ENCODE measurements at regions not wholly inside any gene's neighbourhood (a gene's known extent, or its start where the extent isn't known, plus 50 kb on each side); places are given as distances from the start of the nearest gene placed in this dataset.

DNA sequence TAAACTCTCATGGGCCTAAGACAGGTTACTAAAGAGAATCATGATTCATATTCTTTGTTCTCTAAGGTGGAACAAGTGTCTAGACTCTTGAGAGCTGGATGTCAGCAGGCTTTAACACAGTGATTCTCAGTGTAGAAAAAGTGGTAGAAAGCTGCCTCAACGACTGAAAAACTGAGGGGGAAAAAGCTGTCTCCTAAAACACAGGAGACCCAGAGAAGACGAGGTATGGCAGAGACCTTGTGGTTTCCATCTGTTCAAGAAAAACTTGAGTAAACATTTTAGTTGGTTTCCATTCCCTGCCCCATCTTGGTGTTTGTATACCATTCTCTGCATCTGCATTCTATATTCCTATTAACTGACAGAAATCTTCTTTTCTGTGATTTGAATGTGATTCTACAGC, 57.6 kb upstream of the MAP3K7 start:
- TF ChIP-seq CTCF (IDR thresholded peaks at IDR 0.05; ENCODE audit: low read depth, low read length) (no peak), POLR2A (IDR thresholded peaks at IDR 0.05; ENCODE audit: extremely low read depth, insufficient read length) (no peak), MYC (IDR thresholded peaks at IDR 0.05; ENCODE audit: low read depth, low read length) (no peak)
- TF ChIP-seq, protein P1, sequence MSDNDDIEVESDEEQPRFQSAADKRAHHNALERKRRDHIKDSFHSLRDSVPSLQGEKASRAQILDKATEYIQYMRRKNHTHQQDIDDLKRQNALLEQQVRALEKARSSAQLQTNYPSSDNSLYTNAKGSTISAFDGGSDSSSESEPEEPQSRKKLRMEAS (IDR thresholded peaks at IDR 0.05; ENCODE audit: low read depth, low read length): no peak
